ENCODE measurements at regions not wholly inside any gene's neighbourhood (a gene's known extent, or its start where the extent isn't known, plus 50 kb on each side); places are given as distances from the start of the nearest gene placed in this dataset.

DNA sequence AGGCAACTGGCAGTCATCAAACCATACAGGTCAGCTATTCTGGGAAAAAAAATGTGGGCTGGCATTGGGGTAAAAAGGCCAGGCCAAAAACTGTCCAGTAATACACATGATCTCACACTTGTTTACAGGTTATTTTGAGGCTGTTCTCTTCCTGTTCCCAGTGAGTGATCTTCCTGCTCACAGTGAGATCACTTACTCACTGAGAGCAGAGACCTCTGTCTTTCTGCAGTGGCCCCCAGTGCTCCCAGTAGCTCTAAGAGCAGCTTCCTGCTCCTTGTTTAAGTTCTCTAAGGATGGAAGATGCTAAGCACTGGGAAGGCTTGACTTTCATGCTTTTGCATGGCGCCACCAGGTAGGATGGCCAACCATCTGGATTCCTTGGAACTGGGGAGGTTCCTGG, 93.5 kb upstream of the KIAA1217 start:
- DNase-seq (ENCODE audit: low read depth in 2 of 2): no peak

DNA sequence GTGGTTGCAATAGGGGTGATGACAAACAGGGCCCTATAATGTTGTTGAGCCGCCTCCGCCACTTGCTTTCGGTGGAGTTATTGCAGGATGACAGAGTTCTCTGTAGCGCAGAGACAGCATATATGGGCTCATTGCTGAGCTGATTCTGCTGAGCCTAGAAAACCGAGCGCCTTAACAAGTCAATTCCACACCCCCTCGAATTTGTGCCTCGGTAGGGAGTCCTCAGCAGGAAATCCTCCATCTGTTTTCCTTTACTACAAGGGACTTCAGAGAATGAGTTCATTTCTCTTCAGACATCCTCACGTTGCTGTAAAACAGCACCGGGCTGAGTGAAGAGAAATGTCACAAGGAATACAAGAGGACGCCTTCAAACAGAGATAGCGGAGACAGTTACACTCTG, 90.7 kb upstream of the KIAA1217 start:
- DNase-seq (ENCODE audit: low read depth in 2 of 2): no peak

DNA sequence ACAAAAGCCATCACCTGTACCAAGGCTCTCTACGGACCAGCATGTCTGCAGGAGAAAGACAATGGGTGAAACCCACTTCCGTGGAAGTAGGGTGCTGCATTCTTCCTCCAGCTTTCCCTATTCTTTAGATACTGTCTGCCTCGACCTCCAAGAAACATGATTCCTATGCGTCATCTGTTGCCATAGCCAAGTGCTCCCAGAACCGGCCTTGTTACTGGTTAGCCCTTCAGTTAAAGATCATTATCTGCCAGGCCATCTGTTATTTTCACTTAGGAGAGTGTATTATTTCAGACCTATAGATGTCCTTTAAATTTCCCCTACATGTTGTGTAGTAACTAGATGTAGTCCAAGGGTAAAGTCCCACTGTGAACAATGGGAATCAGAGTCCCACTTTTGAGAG, 89.0 kb upstream of the KIAA1217 start:
- DNase-seq (ENCODE audit: low read depth in 2 of 2): no peak

DNA sequence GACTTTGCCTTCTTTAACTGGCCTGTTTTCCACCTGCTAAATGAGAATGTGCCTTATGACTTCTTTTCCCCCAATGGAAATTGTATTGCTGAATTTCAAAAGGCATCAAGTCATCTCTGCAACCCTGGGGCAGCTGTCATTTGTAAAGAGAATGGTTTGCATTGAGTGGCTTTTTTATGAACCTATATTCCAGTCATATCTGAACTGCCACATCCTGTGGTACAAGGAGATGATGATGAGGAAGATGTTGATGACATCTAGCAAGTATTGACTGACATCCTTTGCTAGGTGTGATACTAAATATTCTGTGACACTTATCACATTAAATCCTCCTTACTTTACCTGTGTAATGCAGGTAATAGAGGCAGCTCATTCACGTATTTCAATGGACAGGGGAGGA, 88.3 kb upstream of the KIAA1217 start:
- DNase-seq (ENCODE audit: low read depth in 2 of 2): no peak

DNA sequence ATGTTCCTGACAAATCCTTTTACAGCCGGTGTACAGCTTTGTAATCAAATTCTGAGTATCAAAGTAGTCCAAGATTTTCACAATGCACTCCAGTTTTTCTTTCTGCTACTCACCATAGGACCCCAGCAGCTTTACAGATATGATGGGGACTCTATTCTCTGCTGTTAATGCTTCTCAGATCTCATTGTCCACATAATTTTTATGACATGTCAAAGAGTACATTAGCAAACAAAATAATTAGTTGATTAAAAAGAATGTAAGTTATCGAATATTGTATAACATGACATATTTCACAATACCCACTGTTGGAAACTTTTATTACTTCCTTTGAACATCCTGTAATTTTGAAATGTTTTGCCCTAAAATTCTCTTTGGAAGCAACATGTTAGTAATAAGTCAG, 81.4 kb upstream of the KIAA1217 start:
- DNase-seq (ENCODE audit: low read depth in 2 of 2): no peak

DNA sequence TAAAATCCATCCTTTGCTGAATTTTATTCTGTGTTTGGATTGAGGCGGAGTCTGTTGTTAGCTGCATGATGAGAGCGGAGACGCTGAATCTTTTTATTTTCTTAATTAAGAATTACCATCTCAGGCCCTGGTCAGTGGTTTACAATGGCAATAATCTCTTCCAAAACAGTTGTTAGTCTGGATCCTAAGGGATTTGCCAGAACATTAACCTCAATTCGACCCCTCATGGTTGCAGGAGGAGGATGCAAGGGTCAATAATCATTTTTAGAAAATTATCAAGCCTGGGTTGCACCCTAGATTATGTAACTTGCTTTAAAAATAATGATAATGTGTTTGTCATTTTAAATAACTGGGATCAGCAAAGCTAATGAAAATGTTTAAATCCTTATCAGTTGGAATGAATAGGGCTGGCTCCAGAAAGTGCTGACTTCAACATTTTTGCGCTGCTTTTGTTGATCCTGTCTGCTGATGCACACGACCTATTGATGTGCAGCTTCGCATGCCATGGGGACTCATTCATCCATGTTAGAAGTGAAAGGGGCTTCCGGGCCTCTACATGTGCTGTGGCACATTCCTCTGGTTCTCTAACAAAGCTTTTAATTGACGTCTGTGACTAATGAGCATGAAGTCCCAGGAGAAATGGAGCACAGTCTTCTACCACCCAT, 80.7 kb upstream of the KIAA1217 start:
- no peak for DNase-seq (ENCODE audit: low read depth in 2 of 2)

DNA sequence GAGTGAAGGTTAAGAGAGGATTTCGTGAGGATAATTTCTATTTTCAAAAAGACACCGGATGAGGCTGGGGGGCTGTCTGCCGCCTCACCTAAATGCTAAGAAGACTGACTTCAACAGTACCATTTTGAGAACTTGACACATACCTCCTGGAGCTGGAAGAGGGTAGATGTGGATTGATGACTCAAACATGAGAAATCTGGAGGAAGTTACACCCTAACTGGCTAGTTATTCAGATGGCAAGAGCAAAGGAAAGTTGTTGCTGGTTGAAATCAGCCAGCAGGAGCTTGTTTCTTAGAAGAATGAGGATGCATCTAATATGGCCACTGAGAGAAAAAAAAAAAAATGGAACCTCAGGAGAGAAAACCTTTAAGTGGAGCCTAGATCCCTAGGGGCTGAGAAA, 76.2 kb upstream of the KIAA1217 start:
- DNase-seq (ENCODE audit: low read depth in 2 of 2): no peak

DNA sequence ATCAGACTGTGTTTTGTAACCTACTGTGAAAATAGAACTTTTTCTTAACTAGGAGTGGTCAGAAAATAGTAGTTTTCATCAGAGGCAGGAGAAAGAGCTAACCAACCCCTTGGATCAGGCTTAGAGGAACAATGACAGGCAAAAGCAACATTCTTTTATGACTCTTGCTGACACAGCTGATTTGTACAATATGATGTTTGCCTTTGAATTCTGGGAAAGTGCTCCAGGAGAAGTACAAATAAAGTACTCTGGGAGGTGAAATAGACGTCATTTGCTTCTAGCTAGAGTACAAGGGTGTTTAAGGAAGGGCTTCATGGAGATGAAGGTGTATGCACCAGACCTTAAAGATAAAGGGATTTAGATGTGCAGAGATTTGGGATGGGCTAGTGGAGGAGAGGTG, 75.1 kb upstream of the KIAA1217 start:
- DNase-seq (ENCODE audit: low read depth in 2 of 2): no peak

DNA sequence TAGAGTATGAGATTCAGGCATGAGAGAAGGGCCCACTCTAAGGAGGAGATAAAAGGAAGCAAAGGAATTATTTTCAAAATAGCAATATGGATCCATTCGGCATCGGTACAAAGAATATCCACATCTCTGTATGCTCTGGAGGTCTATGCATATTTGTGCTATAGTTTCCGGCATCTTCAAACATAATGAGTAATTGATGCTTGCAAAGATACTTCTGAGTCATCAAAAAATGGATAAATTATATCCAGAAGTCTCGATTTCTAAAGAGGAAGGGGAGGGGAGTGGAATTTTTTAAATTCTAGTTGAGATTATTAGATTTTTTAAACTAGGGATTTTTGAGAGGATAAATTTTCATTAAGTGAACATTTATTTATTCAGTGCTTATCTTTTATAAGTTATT, 72.9 kb upstream of the KIAA1217 start:
- DNase-seq (ENCODE audit: low read depth in 2 of 2): no peak

DNA sequence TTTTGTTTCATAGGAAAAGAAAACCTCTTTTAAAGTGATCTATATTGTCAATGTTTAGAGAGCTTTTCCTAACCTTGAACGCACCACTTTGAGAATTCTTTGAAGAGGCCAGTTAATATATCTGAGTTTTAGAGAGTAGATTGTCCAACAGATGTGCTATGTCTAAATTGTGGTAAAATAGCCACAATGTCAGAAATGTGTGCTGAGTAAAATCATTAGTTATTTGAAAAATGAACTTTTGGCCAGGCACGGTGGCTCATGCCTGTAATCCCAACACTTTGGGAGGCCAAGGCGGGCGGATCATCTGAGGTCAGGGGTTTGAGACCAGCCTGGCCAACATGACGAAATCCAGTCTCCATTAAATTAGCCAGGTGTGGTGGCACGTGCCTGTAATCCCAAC, 61.6 kb upstream of the KIAA1217 start:
- no peak for DNase-seq (ENCODE audit: low read depth in 2 of 2)

DNA sequence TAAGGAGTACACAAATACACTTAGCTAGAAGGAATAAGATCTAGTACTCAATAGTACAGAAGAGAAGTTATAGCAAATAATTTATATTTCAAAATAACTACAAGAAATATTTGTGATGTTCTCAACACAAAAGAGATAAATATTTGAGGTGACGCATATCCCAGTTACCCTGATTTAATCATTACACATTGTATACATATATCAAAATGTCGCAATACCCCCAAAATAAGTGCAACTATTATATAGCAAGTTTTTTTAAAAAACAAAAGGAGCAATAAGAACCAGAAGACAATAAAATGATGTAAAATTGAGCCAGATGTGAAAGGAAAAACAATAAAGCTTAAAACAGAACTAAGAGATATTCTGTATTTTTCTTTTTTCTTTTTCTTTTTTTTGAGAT, 59.3 kb upstream of the KIAA1217 start:
- no peak for DNase-seq (ENCODE audit: low read depth in 2 of 2)

DNA sequence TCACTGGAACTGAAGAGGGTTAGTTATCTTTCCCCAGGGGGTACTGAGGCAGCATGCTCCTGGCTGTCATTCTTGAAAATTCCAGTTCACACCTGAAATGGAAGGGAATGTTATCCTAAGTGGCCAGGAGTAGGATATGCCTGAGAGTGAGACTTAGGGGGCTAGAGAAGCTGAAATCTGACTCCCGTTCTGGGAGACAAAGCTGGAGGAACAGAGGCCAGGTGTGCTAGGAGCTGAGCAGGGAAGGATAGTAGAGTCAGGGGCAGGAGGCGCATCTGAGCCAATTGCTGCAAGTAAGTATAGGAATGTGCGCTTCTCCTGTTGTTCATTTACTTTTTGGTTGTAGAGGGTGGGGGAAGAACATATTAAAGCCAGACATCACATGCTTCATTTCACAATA, 58.1 kb upstream of the KIAA1217 start:
- DNase-seq (ENCODE audit: low read depth in 2 of 2): no peak

DNA sequence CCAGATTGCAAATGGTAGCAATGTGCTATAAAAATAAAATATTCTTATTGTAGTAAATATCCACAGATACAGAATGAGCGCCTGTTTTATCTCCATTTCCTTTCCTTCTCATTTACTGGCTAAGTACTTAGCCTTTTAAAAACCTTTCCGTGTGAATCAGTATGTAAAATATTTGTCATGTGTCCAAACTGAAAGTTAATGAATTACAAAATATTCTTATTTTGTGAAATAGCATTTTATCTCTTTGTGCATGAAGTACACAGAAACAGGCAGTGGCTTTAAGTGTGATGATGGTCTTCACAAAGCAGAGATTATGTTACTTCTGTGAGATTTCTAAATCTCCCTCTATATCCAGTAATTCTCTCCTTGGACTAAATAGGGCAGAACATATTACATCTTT, 56.7 kb upstream of the KIAA1217 start:
- DNase-seq (ENCODE audit: low read depth in 2 of 2): no peak

DNA sequence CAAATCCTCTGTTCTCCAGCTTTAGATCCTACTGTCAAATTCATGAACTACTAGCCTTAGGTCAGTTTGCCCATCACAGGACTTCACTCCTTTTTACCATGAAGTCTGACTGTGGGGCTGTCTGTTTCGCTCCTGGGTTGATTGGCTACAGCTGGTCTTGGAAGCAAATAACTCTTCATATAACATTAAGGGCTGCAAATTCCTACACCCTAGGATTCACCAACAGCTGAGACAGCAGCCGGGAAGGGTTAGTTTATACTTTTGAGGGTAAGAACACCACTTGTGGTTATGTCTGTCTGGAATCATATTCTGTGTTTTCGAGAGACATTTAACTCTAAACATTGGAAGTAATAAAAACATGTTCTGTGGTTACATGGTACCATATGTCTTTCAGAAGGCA, 55.9 kb upstream of the KIAA1217 start:
- peak; percentile 90 to 92 for DNase-seq (ENCODE audit: low read depth in 2 of 2)

DNA sequence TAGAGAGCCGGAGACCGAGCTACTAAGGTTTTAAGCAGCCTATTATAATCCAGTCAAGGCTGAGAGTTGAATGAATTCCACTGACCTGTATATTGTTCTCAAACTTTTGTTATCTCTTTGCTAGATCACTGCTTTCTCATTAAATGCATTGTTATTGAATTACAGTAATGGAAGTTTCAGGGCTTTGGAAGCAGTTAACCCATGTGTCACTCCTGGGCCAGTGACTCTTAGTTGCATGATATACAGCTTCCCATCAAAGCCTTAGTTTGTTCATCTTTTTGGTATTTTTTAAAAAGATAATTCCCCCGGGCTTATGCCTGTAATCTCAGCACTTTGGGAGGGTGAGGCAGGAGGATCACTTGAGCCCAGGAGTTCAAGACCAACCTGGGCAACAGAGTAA, 55.4 kb upstream of the KIAA1217 start:
- DNase-seq (ENCODE audit: low read depth in 2 of 2): peak; percentile 63 to 70

DNA sequence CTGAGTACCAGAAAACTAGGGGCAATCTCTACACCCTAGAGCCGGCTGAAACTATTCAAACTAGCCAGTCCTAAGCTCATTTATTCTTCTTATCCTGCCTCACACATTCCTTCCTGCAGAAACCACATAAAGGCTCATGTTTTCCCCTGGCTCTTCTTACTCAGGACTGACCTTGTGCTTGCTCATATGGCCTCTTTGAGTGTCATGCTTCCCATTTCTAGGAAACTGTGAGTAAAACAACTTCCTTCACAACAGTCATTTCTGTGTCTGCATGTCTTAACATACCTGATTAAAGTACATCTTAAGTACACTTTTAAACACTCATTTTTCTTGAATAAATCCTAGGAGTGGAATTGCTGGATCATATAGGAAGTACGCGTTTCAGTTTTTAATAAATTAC, 52.3 kb upstream of the KIAA1217 start:
- DNase-seq (ENCODE audit: low read depth in 2 of 2): no peak

DNA sequence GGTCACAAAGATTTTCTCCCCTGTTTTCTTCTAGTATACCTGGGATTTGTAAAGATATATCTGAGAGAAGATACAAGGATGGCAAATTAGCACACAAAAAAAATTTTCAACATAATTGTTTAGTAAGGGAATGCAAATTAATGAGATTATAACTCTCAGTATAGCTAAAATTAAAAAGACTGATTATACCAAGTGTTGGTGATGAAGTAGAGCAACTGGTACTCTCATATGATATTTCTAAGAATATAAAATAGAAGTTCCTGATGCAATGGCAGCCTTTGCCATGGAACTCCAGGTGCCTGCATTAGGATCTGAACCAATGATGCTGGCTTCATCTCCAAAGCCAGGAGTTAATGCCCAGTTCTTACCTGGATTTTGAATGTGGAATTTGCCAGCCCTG, 51.4 kb upstream of the KIAA1217 start:
- DNase-seq (ENCODE audit: low read depth in 2 of 2): no peak

Data from fibroblast of skin of left quadriceps (primary cell).